Left colon (tissue), 2 donors: ENCODE measurements at regions not wholly inside any gene's neighbourhood (a gene's known extent, or its start where the extent isn't known, plus 50 kb on each side); places are given as distances from the start of the nearest gene placed in this dataset.
"Not testable (repeated sequence)": the region's sequence is repeated elsewhere in the genome, so short reads cannot be mapped to it uniquely, and the experiment has no call there.

Experiments used
- ATAC-seq: fragments of 200-7000 bp; cut with Tn5 transposase; one replicate; pipeline ENCODE4 v1.9.1; 2020; ENCODE audit warnings: mild to moderate bottlenecking, moderate library complexity
- DNase-seq, 2 donors: peaks; one replicate each; pipeline ENCODE4 v3.0.0-alpha.2; 2020
- intact Hi-C, 2 donors: fragments of 100-400 bp; cut with DNase I in 1 of 2; cut with micrococcal nuclease in 1 of 2; formaldehyde crosslinking; loops; one replicate each; pipeline versions ENCODE4 v1.11.2 to v1.14.0; 2022; cut with DNase I, micrococcal nuclease
- donor health status: DM: no; HTN: no; CAD: no.
- donor health status: DM: yes; HTN: yes; CAD: no.

- intact Hi-C loops: no loop called here
- ATAC-seq (no peak), DNase-seq (no peak)
These were observed 506.9 kb downstream of the RBFOX1 start for GRCh38 chr16:7839568-7839967.

- DNase-seq (no peak), ATAC-seq (no peak)
- intact Hi-C loops: no loop called here
These were observed 502.3 kb downstream of the RBFOX1 start for GRCh38 chr16:7834771-7835431.

- no peak for ATAC-seq
- no peak for DNase-seq
- intact Hi-C loops: no loop called here
These were observed 488.2 kb downstream of the RBFOX1 start for GRCh38 chr16:7820816-7821215.

GRCh38 chr16:7805686-7806396 lies 473.2 kb downstream of the RBFOX1 start:
- no peak for ATAC-seq
- intact Hi-C loops: no loop called here
- DNase-seq: no peak

- intact Hi-C loops: no loop called here
- DNase-seq (no peak), ATAC-seq (no peak)
These were observed 472.1 kb downstream of the RBFOX1 start for GRCh38 chr16:7804635-7805195.

GRCh38 chr16:7792346-7792745 lies 459.7 kb downstream of the RBFOX1 start:
- DNase-seq (no peak), ATAC-seq (no peak)
- intact Hi-C loops: no loop called here

GRCh38 chr16:7791028-7791590 lies 458.5 kb downstream of the RBFOX1 start:
- ATAC-seq: no peak
- intact Hi-C loops: no loop called here
- DNase-seq: no peak

GRCh38 chr16:7775072-7775488 lies 442.4 kb downstream of the RBFOX1 start:
- intact Hi-C loops: no loop called here
- no peak for DNase-seq
- no peak for ATAC-seq

GRCh38 chr16:7772722-7773121 lies 440.1 kb downstream of the RBFOX1 start:
- ATAC-seq: no peak
- DNase-seq: no peak
- intact Hi-C loops: no loop called here

- DNase-seq, ATAC-seq, intact Hi-C loops: not testable (repeated sequence)
These were observed 436.4 kb downstream of the RBFOX1 start for GRCh38 chr16:7769091-7769490.

- ATAC-seq (no peak), DNase-seq (no peak)
- intact Hi-C loops: no loop called here
These were observed 432.5 kb downstream of the RBFOX1 start for GRCh38 chr16:7765079-7765550.

GRCh38 chr16:7763111-7763510 lies 430.5 kb downstream of the RBFOX1 start:
- ATAC-seq (no peak), DNase-seq (no peak)
- intact Hi-C loops: no loop called here
